ENCODE measurements at regions not wholly inside any gene's neighbourhood (a gene's known extent, or its start where the extent isn't known, plus 50 kb on each side); places are given as distances from the start of the nearest gene placed in this dataset.

- peak in 1 of 3 donors; percentile 9 for DNase-seq (ENCODE audit: low read depth in 2 of 3, low spot score in 2 of 3)
These were observed 401.9 kb upstream of the IL12A start for GRCh38 chr3:159586571-159587202.

GRCh38 chr3:159593927-159594605 is 394.6 kb upstream of the IL12A start:
- no peak for DNase-seq (ENCODE audit: low read depth in 2 of 3, low spot score in 2 of 3)

- peak in 1 of 3 donors; percentile 1 for DNase-seq (ENCODE audit: low read depth in 2 of 3, low spot score in 2 of 3)
These were observed 388.3 kb upstream of the IL12A start for GRCh38 chr3:159600291-159600690.

GRCh38 chr3:159604151-159604581 is 384.5 kb upstream of the IL12A start:
- no peak for DNase-seq (ENCODE audit: low read depth in 2 of 3, low spot score in 2 of 3)

- no peak for DNase-seq (ENCODE audit: low read depth in 2 of 3, low spot score in 2 of 3)
These were observed 383.5 kb upstream of the IL12A start for GRCh38 chr3:159605101-159605500.

GRCh38 chr3:159605776-159606175 is 382.9 kb upstream of the IL12A start:
- no peak for DNase-seq (ENCODE audit: low read depth in 2 of 3, low spot score in 2 of 3)

GRCh38 chr3:159607856-159608255 is 380.8 kb upstream of the IL12A start:
- DNase-seq (ENCODE audit: low read depth in 2 of 3, low spot score in 2 of 3) = no peak

GRCh38 chr3:159608311-159608710 is 380.3 kb upstream of the IL12A start:
- no peak for DNase-seq (ENCODE audit: low read depth in 2 of 3, low spot score in 2 of 3)

- no peak for DNase-seq (ENCODE audit: low read depth in 2 of 3, low spot score in 2 of 3)
These were observed 379.0 kb upstream of the IL12A start for GRCh38 chr3:159609625-159610024.

- DNase-seq (ENCODE audit: low read depth in 2 of 3, low spot score in 2 of 3) = no peak
These were observed 372.3 kb upstream of the IL12A start for GRCh38 chr3:159616234-159616825.

GRCh38 chr3:159619341-159619885 is 369.2 kb upstream of the IL12A start:
- no peak for DNase-seq (ENCODE audit: low read depth in 2 of 3, low spot score in 2 of 3)

GRCh38 chr3:159620281-159620680 is 368.4 kb upstream of the IL12A start:
- no peak for DNase-seq (ENCODE audit: low read depth in 2 of 3, low spot score in 2 of 3)

- DNase-seq (ENCODE audit: low read depth in 2 of 3, low spot score in 2 of 3) = no peak
These were observed 367.8 kb upstream of the IL12A start for GRCh38 chr3:159620873-159621272.

- no peak for DNase-seq (ENCODE audit: low read depth in 2 of 3, low spot score in 2 of 3)
These were observed 364.0 kb upstream of the IL12A start for GRCh38 chr3:159624616-159625015.

GRCh38 chr3:159625594-159625993 is 363.0 kb upstream of the IL12A start:
- DNase-seq (ENCODE audit: low read depth in 2 of 3, low spot score in 2 of 3) = no peak

- DNase-seq (ENCODE audit: low read depth in 2 of 3, low spot score in 2 of 3) = no peak
These were observed 362.0 kb upstream of the IL12A start for GRCh38 chr3:159626598-159626997.

- DNase-seq (ENCODE audit: low read depth in 2 of 3, low spot score in 2 of 3) = no peak
These were observed 361.4 kb upstream of the IL12A start for GRCh38 chr3:159627229-159627628.

- DNase-seq (ENCODE audit: low read depth in 2 of 3, low spot score in 2 of 3) = no peak
These were observed 361.0 kb upstream of the IL12A start for GRCh38 chr3:159627634-159628033.

- no peak for DNase-seq (ENCODE audit: low read depth in 2 of 3, low spot score in 2 of 3)
These were observed 359.1 kb upstream of the IL12A start for GRCh38 chr3:159629329-159630084.

- no peak for DNase-seq (ENCODE audit: low read depth in 2 of 3, low spot score in 2 of 3)
These were observed 357.4 kb upstream of the IL12A start for GRCh38 chr3:159631226-159631625.

- DNase-seq (ENCODE audit: low read depth in 2 of 3, low spot score in 2 of 3) = no peak
These were observed 356.5 kb upstream of the IL12A start for GRCh38 chr3:159632128-159632527.

All from hematopoietic multipotent progenitor cell (in vitro differentiated cells).